ENCODE measurements at regions not wholly inside any gene's neighbourhood (a gene's known extent, or its start where the extent isn't known, plus 50 kb on each side); places are given as distances from the start of the nearest gene placed in this dataset.

DNA sequence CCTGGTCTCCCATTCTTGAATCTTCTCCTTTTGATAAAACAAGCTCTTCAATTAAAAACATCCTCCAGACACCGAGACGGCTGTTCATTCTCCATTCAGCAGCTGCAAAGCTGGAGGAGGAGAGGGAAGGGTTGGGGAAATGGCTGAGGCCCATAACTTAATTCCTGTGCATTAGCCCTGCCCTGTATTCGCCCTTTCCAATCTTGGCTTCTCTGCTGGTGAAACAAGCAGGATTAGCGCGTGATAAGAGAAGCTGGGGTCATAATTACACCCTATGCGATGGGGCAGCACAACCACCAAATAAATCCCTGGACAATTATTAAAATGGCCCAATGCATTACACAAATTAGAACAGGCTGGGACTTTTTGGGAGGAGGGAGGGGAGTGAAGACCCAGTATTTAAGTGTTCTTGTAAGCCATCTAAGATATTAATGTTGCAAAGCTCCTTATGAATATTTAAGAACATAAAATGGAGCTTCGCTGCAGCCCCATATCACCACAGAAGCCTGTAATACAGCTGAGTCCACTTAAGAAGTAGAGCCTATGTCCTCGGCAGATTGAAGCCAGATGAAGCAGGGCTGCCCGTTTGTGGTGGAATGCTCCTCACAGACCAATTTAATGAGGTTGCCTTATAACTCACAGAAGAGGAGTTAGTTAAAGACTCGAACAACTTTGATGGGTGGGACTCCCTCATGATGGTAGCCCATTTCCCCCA, 176.6 kb upstream of the SKOR2 start:
- TF ChIP-seq ZNF8 (CRISPR knock-in tag; IDR thresholded peaks at IDR 0.05) (no peak), ZNF70 (CRISPR knock-in tag; IDR thresholded peaks at IDR 0.05) (no peak), ARNTL (CRISPR knock-in tag; IDR thresholded peaks at IDR 0.05; ENCODE audit: borderline replicate concordance, low read depth) (no peak)
- TF ChIP-seq, protein P1, sequence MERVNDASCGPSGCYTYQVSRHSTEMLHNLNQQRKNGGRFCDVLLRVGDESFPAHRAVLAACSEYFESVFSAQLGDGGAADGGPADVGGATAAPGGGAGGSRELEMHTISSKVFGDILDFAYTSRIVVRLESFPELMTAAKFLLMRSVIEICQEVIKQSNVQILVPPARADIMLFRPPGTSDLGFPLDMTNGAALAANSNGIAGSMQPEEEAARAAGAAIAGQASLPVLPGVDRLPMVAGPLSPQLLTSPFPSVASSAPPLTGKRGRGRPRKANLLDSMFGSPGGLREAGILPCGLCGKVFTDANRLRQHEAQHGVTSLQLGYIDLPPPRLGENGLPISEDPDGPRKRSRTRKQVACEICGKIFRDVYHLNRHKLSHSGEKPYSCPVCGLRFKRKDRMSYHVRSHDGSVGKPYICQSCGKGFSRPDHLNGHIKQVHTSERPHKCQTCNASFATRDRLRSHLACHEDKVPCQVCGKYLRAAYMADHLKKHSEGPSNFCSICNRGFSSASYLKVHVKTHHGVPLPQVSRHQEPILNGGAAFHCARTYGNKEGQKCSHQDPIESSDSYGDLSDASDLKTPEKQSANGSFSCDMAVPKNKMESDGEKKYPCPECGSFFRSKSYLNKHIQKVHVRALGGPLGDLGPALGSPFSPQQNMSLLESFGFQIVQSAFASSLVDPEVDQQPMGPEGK (CRISPR knock-in tag; IDR thresholded peaks at IDR 0.05; ENCODE audit: borderline replicate concordance) = no peak
- TF ChIP-seq, protein P2, sequence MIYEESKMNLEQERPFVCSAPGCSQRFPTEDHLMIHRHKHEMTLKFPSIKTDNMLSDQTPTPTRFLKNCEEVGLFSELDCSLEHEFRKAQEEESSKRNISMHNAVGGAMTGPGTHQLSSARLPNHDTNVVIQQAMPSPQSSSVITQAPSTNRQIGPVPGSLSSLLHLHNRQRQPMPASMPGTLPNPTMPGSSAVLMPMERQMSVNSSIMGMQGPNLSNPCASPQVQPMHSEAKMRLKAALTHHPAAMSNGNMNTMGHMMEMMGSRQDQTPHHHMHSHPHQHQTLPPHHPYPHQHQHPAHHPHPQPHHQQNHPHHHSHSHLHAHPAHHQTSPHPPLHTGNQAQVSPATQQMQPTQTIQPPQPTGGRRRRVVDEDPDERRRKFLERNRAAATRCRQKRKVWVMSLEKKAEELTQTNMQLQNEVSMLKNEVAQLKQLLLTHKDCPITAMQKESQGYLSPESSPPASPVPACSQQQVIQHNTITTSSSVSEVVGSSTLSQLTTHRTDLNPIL (CRISPR knock-in tag; IDR thresholded peaks at IDR 0.05; ENCODE audit: low read depth) = no peak
